Chondrocyte (in vitro differentiated cells): ENCODE measurements at regions not wholly inside any gene's neighbourhood (a gene's known extent, or its start where the extent isn't known, plus 50 kb on each side); places are given as distances from the start of the nearest gene placed in this dataset.

Source experiments
- DNase-seq: peaks from one replicate; pipeline ENCODE4 v3.0.0; 2021; ENCODE audit warnings: mixed read lengths, low spot score
- H3K27ac Mint-ChIP-seq: one replicate; pipeline ENCODE4 v1.8.0; 2021; ENCODE audit warnings: mild to moderate bottlenecking, moderate library complexity, mixed read lengths; ENCODE audit not compliant: unreplicated experiment
- H3K27me3 Mint-ChIP-seq: 2 replicates; pipeline ENCODE4 v1.8.0; 2021; ENCODE audit warnings: low read depth, mixed read lengths
- H3K36me3 Mint-ChIP-seq: 2 replicates; pipeline ENCODE4 v1.8.0; 2021; ENCODE audit warnings: low read depth, mixed read lengths
- H3K4me1 Mint-ChIP-seq: 2 replicates; pipeline ENCODE4 v1.8.0; 2021; ENCODE audit warnings: low read depth, mild to moderate bottlenecking, mixed read lengths
- H3K4me3 Mint-ChIP-seq: one replicate; pipeline ENCODE4 v1.8.0; 2021; ENCODE audit warnings: mild to moderate bottlenecking, moderate library complexity, mixed read lengths; ENCODE audit not compliant: unreplicated experiment
- H3K9me3 Mint-ChIP-seq: 2 replicates; pipeline ENCODE4 v1.8.0; 2021; ENCODE audit warnings: low read depth, mixed read lengths
- CTCF ChIP-seq: fragments of 200-600 bp; sonication (generic); IDR thresholded peaks from 2 replicates; pipeline ENCODE4 v1.5.0; 2021; ENCODE audit warnings: antibody characterized with exemption, mild to moderate bottlenecking, moderate library complexity

- Mint-ChIP-seq H3K4me1 (peaks cover 9% of the 10 kb centered on the region), H3K27me3 (no peaks in the 10 kb centered on the region), H3K9me3 (no peaks in the 10 kb centered on the region), H3K27ac (no peak overlapping the region), H3K4me3 (no peak overlapping the region), H3K36me3 (no peaks in the 10 kb centered on the region)
- DNase-seq = peak; percentile 59
- TF ChIP-seq CTCF = no peak
Measured at GRCh38 chr22:48581796-48582469, 1245.7 kb downstream of the BRD1 start.

GRCh38 chr22:48581205-48581766 lies 1246.4 kb downstream of the BRD1 start:
- Mint-ChIP-seq H3K27me3 (no peaks in the 10 kb centered on the region), H3K36me3 (no peaks in the 10 kb centered on the region), H3K27ac (no peak overlapping the region), H3K4me3 (no peak overlapping the region), H3K4me1 (peaks cover 9% of the 10 kb centered on the region), H3K9me3 (no peaks in the 10 kb centered on the region)
- DNase-seq = peak; percentile 77
- no peak for TF ChIP-seq CTCF

- peaks cover 9% of the 10 kb centered on the region for H3K4me1 Mint-ChIP-seq
- H3K4me3 Mint-ChIP-seq = no peak overlapping the region
- TF ChIP-seq CTCF = no peak
- H3K9me3 Mint-ChIP-seq = no peaks in the 10 kb centered on the region
- H3K27ac Mint-ChIP-seq = no peak overlapping the region
- peak; percentile 62 for DNase-seq
- H3K27me3 Mint-ChIP-seq = no peaks in the 10 kb centered on the region
- H3K36me3 Mint-ChIP-seq = no peaks in the 10 kb centered on the region
Measured at GRCh38 chr22:48580481-48580970, 1247.1 kb downstream of the BRD1 start.

- peaks cover 9% of the 10 kb centered on the region for H3K4me1 Mint-ChIP-seq
- no peak for DNase-seq
- no peak for TF ChIP-seq CTCF
- no peaks in the 10 kb centered on the region for H3K9me3 Mint-ChIP-seq
- no peak overlapping the region for H3K4me3 Mint-ChIP-seq
- H3K27ac Mint-ChIP-seq = no peak overlapping the region
- H3K27me3 Mint-ChIP-seq = no peaks in the 10 kb centered on the region
- no peaks in the 10 kb centered on the region for H3K36me3 Mint-ChIP-seq
Measured at GRCh38 chr22:48579928-48580309, 1247.8 kb downstream of the BRD1 start.

GRCh38 chr22:48579043-48579927 lies 1248.4 kb downstream of the BRD1 start:
- Mint-ChIP-seq H3K36me3 (no peaks in the 10 kb centered on the region), H3K4me3 (no peak overlapping the region), H3K4me1 (peaks cover 11% of the 10 kb centered on the region), H3K27me3 (no peaks in the 10 kb centered on the region), H3K27ac (peak overlapping the region; percentile 46), H3K9me3 (no peaks in the 10 kb centered on the region)
- no peak for TF ChIP-seq CTCF
- DNase-seq = no peak
